ENCODE measurements at regions not wholly inside any gene's neighbourhood (a gene's known extent, or its start where the extent isn't known, plus 50 kb on each side); places are given as distances from the start of the nearest gene placed in this dataset.

DNA sequence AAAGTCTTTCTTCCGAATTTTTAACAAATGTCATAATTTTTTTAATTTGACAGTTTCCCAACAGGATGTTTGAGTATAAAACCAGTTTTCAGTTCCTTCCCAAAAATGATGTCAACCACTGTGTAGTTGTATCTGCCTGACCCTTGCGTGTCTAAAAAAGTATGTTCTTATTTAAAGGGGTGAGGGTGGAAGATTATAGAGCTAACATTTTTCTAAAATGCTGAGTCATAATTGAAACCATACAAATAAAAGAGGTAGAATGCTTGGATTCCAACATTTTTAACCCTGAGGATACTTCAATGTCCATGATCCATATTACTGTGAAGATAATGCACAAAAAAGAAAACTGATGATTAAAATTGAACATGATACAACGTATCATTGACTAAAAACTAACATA is 1388.8 kb downstream of the UQCRFS1 start:
- TF ChIP-seq, protein P1, sequence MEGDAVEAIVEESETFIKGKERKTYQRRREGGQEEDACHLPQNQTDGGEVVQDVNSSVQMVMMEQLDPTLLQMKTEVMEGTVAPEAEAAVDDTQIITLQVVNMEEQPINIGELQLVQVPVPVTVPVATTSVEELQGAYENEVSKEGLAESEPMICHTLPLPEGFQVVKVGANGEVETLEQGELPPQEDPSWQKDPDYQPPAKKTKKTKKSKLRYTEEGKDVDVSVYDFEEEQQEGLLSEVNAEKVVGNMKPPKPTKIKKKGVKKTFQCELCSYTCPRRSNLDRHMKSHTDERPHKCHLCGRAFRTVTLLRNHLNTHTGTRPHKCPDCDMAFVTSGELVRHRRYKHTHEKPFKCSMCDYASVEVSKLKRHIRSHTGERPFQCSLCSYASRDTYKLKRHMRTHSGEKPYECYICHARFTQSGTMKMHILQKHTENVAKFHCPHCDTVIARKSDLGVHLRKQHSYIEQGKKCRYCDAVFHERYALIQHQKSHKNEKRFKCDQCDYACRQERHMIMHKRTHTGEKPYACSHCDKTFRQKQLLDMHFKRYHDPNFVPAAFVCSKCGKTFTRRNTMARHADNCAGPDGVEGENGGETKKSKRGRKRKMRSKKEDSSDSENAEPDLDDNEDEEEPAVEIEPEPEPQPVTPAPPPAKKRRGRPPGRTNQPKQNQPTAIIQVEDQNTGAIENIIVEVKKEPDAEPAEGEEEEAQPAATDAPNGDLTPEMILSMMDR (IDR thresholded peaks at IDR 0.05), result no peak
- no peak for TF ChIP-seq POLR2A (IDR thresholded peaks at IDR 0.05)
